DOHH2 (cell line): ENCODE measurements at regions not wholly inside any gene's neighbourhood (a gene's known extent, or its start where the extent isn't known, plus 50 kb on each side); places are given as distances from the start of the nearest gene placed in this dataset.

Source experiments
- EZH2phosphoT487 ChIP-seq: fragments of 200-600 bp; sonication (generic); IDR thresholded peaks from 2 replicates; pipeline ENCODE4 v1.6.1; 2017; ENCODE audit warnings: borderline replicate concordance, mild to moderate bottlenecking, antibody characterized with exemption, low read length, moderate library complexity, mixed read lengths
- TF ChIP-seq, protein P1 (sequence below): fragments of 200-600 bp; sonication (generic); IDR thresholded peaks from one replicate; pipeline ENCODE4 v1.5.1; 2014; ENCODE audit warnings: antibody characterized with exemption, mild to moderate bottlenecking, low read depth, low read length; ENCODE audit not compliant: poor library complexity, severe bottlenecking

DNA sequence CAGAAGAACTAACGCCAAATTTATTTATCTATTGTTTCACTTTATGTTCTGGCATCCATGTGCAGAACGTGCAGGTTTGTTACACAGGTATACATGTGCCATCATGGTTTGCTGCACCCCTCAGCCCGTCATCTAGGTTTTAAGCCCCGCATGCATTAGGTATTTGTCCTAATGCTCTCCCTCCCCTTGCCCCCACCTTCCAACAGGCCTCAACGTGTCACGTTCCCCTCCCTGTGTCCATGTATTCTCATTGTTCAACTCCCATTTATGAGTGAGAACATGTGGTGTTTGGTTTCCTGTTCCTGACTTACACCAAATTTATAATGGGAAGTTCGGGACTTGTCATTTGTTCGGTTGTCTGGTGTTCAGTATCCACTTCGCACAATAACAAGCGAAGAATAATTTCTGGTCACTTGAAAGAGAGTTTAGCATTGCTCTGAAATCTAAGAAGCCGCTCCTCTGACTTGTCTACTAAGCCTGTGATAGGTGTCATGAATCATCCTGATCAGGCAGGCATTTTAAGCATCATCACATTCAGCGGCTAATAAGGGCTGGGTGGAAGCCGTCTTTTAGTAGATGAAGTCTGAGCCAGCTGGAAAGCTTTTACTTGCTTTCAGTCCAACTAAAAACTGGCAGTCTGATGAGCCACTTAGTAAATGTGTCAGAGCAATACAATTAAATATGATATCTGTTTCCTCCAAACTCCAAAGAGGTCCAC, 1065.7 kb upstream of the PABPC4L start:
- no peak for TF ChIP-seq EZH2phosphoT487
- TF ChIP-seq, protein P1, sequence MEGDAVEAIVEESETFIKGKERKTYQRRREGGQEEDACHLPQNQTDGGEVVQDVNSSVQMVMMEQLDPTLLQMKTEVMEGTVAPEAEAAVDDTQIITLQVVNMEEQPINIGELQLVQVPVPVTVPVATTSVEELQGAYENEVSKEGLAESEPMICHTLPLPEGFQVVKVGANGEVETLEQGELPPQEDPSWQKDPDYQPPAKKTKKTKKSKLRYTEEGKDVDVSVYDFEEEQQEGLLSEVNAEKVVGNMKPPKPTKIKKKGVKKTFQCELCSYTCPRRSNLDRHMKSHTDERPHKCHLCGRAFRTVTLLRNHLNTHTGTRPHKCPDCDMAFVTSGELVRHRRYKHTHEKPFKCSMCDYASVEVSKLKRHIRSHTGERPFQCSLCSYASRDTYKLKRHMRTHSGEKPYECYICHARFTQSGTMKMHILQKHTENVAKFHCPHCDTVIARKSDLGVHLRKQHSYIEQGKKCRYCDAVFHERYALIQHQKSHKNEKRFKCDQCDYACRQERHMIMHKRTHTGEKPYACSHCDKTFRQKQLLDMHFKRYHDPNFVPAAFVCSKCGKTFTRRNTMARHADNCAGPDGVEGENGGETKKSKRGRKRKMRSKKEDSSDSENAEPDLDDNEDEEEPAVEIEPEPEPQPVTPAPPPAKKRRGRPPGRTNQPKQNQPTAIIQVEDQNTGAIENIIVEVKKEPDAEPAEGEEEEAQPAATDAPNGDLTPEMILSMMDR: no peak
